Suppressor macrophage treated with lipopolysaccharide for 1 hour (primary cell): ENCODE measurements at regions not wholly inside any gene's neighbourhood (a gene's known extent, or its start where the extent isn't known, plus 50 kb on each side); places are given as distances from the start of the nearest gene placed in this dataset.
"Not testable (repeated sequence)": the region's sequence is repeated elsewhere in the genome, so short reads cannot be mapped to it uniquely, and the experiment has no call there.

ENCODE experiments used
- DNase-seq, 3 donors: peaks; one replicate each; pipeline ENCODE4 v3.0.0-alpha.2; 2020 to 2022

GRCh38 chr16:87123356-87124001 is 193.7 kb downstream of the C16orf95 start:
- no peak for DNase-seq

GRCh38 chr16:87124405-87124804 is 192.8 kb downstream of the C16orf95 start:
- DNase-seq: not testable (repeated sequence)

- DNase-seq: no peak
These were observed 191.7 kb downstream of the C16orf95 start for GRCh38 chr16:87125206-87126155.

- DNase-seq: no peak
These were observed 190.7 kb downstream of the C16orf95 start for GRCh38 chr16:87126403-87127025.

- no peak for DNase-seq
These were observed 190.0 kb downstream of the C16orf95 start for GRCh38 chr16:87127061-87127765.

- DNase-seq: no peak
These were observed 189.4 kb downstream of the C16orf95 start for GRCh38 chr16:87127766-87128147.

- no peak for DNase-seq
These were observed 187.4 kb downstream of the C16orf95 start for GRCh38 chr16:87129771-87130170.

GRCh38 chr16:87131061-87131995 is 185.9 kb downstream of the C16orf95 start:
- no peak for DNase-seq

GRCh38 chr16:87131996-87132345 is 185.2 kb downstream of the C16orf95 start:
- no peak for DNase-seq

GRCh38 chr16:87132361-87133014 is 184.7 kb downstream of the C16orf95 start:
- no peak for DNase-seq

GRCh38 chr16:87133112-87133850 is 183.9 kb downstream of the C16orf95 start:
- no peak for DNase-seq

GRCh38 chr16:87133966-87134627 is 183.1 kb downstream of the C16orf95 start:
- no peak for DNase-seq

- DNase-seq: no peak
These were observed 182.6 kb downstream of the C16orf95 start for GRCh38 chr16:87134628-87134995.

- no peak for DNase-seq
These were observed 181.8 kb downstream of the C16orf95 start for GRCh38 chr16:87135246-87136030.

GRCh38 chr16:87138316-87138715 is 178.9 kb downstream of the C16orf95 start:
- no peak for DNase-seq

GRCh38 chr16:87138738-87139267 is 178.4 kb downstream of the C16orf95 start:
- no peak for DNase-seq

GRCh38 chr16:87140211-87141200 is 176.7 kb downstream of the C16orf95 start:
- no peak for DNase-seq

GRCh38 chr16:87141402-87141801 is 175.8 kb downstream of the C16orf95 start:
- no peak for DNase-seq
